ENCODE measurements at regions not wholly inside any gene's neighbourhood (a gene's known extent, or its start where the extent isn't known, plus 50 kb on each side); places are given as distances from the start of the nearest gene placed in this dataset.

GRCh38 chr6:145206247-145206907, 528.9 kb downstream of the EPM2A start:
- WGBS (ENCODE audit: low lambda C conversion rate), result 40% methylated on average over 7 of the region's 7 CpGs
- no TSS peak for BruUV-seq (replicated peaks)
- ATAC-seq, result no peak

GRCh38 chr6:145208474-145208873, 526.8 kb downstream of the EPM2A start:
- Histone ChIP-seq H3K4me2 (ENCODE audit: low read depth, low read length) (no peak overlapping the region), H2AFZ (ENCODE audit: low read length) (no peak overlapping the region), H3K79me2 (ENCODE audit: insufficient read depth, low read length) (no peaks in the 10 kb centered on the region), H3K4me1 (ENCODE audit: insufficient read depth, low read length) (no peaks in the 10 kb centered on the region), H3K36me3 (replicated peaks in 1 of 2; ENCODE audit: control insufficient read depth in 1 of 2, insufficient read depth in 2 of 2, low read length in 2 of 2) (no peaks in the 10 kb centered on the region), H3K4me3 (replicated peaks in 1 of 3; ENCODE audit: insufficient read depth in 1 of 3, low read depth in 2 of 3, low read length in 3 of 3) (no peak overlapping the region), H3K9me3 (ENCODE audit: low read length) (no peaks in the 10 kb centered on the region), H3K27ac (ENCODE audit: extremely low read length, insufficient read depth, low read length) (no peak overlapping the region), H3K9ac (ENCODE audit: insufficient read depth, low read depth, low read length) (no peak overlapping the region), H4K20me1 (ENCODE audit: insufficient read depth, low read length) (no peaks in the 10 kb centered on the region), H3K27me3 (ENCODE audit: control insufficient read depth in 1 of 2, insufficient read depth in 2 of 2, low read length in 2 of 2) (peaks cover 0 to 8% of the 10 kb centered on the region in 2 experiments; a peak in 1 of 5 replicates)
- ATAC-seq (no peak), DNase-seq (ENCODE audit: low spot score) (no peak), FAIRE-seq (no peak)
- in situ Hi-C loops (cut with HindIII; ENCODE audit: extremely low pct_ligation_motif_present, low pct_unique_long_range_greater_than_20kb) (loop anchor here (25.0 kb wide), 1 partner anchor 1096 kb away; no protein-coding TSS in a partner anchor), intact Hi-C loops (cut with micrococcal nuclease; ENCODE audit: unreplicated experiment) (no loop called here)
- no peak for TF ChIP-seq ZNF331 (CRISPR knock-in tag; IDR thresholded peaks at IDR 0.05)
- peak; percentile 89 for TF ChIP-seq ATF7 (IDR thresholded peaks at IDR 0.05)
- no peak for TF ChIP-seq ATF7 (CRISPR knock-in tag; IDR thresholded peaks at IDR 0.05)
- ChIA-PET POLR2A (no interaction called here), CTCF (ENCODE audit: low intra/inter-chr PET ratio, low total read pairs) (no interaction called here)
- 4% methylated on average over 1 of the region's 1 CpG for WGBS (ENCODE audit: low lambda C conversion rate)
- no TSS peak for BruUV-seq (replicated peaks)

More at GRCh38 chr6:145206247-145206907, 528.9 kb downstream of the EPM2A start:
- in situ Hi-C loops (cut with HindIII; ENCODE audit: extremely low pct_ligation_motif_present, low pct_unique_long_range_greater_than_20kb) (loop anchor here (25.0 kb wide), 1 partner anchor 1094 kb away; no protein-coding TSS in a partner anchor), intact Hi-C loops (cut with micrococcal nuclease; ENCODE audit: unreplicated experiment) (no loop called here)
- no peaks in the 10 kb centered on the region for H3K79me2 ChIP-seq (ENCODE audit: insufficient read depth, low read length)
- peaks cover 0 to 8% of the 10 kb centered on the region in 2 experiments; a peak in 1 of 5 replicates for H3K27me3 ChIP-seq (ENCODE audit: control insufficient read depth in 1 of 2, insufficient read depth in 2 of 2, low read length in 2 of 2)
- TF ChIP-seq RORA (CRISPR knock-in tag; IDR thresholded peaks at IDR 0.05), result no peak
- TF ChIP-seq HOXA3 (CRISPR knock-in tag; IDR thresholded peaks at IDR 0.05), result no peak
- TF ChIP-seq U2AF2 (IDR thresholded peaks at IDR 0.05; ENCODE audit: low read depth, low read length), result no peak
- TF ChIP-seq HHEX (CRISPR knock-in tag; IDR thresholded peaks at IDR 0.05), result no peak
- H3K36me3 ChIP-seq (replicated peaks in 1 of 2; ENCODE audit: control insufficient read depth in 1 of 2, insufficient read depth in 2 of 2, low read length in 2 of 2), result no peaks in the 10 kb centered on the region
- H3K9ac ChIP-seq (ENCODE audit: insufficient read depth, low read depth, low read length), result no peak overlapping the region
- no peaks in the 10 kb centered on the region for H4K20me1 ChIP-seq (ENCODE audit: insufficient read depth, low read length)
- ChIA-PET CTCF (ENCODE audit: low intra/inter-chr PET ratio, low total read pairs) (no interaction called here), POLR2A (no interaction called here)
- H3K4me2 ChIP-seq (ENCODE audit: low read depth, low read length), result no peak overlapping the region
- H2AFZ ChIP-seq (ENCODE audit: low read length), result no peak overlapping the region
- H3K4me1 ChIP-seq (ENCODE audit: insufficient read depth, low read length), result no peaks in the 10 kb centered on the region
- no peak for DNase-seq (ENCODE audit: low spot score)
- no peaks in the 10 kb centered on the region for H3K9me3 ChIP-seq (ENCODE audit: low read length)
- H3K27ac ChIP-seq (ENCODE audit: extremely low read length, insufficient read depth, low read length), result no peak overlapping the region
- no peak for FAIRE-seq
- H3K4me3 ChIP-seq (replicated peaks in 1 of 3; ENCODE audit: insufficient read depth in 1 of 3, low read depth in 2 of 3, low read length in 3 of 3), result no peak overlapping the region

Data from HepG2 (cell line).